H1 (cell line): ENCODE measurements at regions not wholly inside any gene's neighbourhood (a gene's known extent, or its start where the extent isn't known, plus 50 kb on each side); places are given as distances from the start of the nearest gene placed in this dataset.

ENCODE experiments used
- CTCF ChIP-seq, 3 experiments: IDR thresholded peaks; 1 replicate in 2 of 3; 2 replicates in 1 of 3; pipeline versions ENCODE4 v1.5.1 to v1.6.1; 2011; ENCODE audit warnings: low read length in 3 of 3, mild to moderate bottlenecking in 3 of 3, inconsistent platforms in 2 of 3, low read depth in 1 of 3, moderate library complexity in 1 of 3; ENCODE audit not compliant: insufficient read depth in 1 of 3; ENCODE audit errors: control extremely low read depth in 1 of 3
- KDM5A ChIP-seq: fragments of 200-600 bp; IDR thresholded peaks from 2 replicates; pipeline ENCODE4 v1.7.1; 2012; ENCODE audit warnings: mild to moderate bottlenecking, low read length, inconsistent platforms, mixed read lengths

- no peak for TF ChIP-seq CTCF (IDR thresholded peaks at IDR 0.05; ENCODE audit: control extremely low read depth in 1 of 3, insufficient read depth in 1 of 3, low read depth in 1 of 3, low read length in 3 of 3)
- TF ChIP-seq KDM5A, result no peak
Measured at GRCh38 chr18:64674694-64675093, 525.8 kb upstream of the LINC00305 start.
